PC-3 (cell line): ENCODE measurements at regions not wholly inside any gene's neighbourhood (a gene's known extent, or its start where the extent isn't known, plus 50 kb on each side); places are given as distances from the start of the nearest gene placed in this dataset.

Experiments used
- EZH2phosphoT487 ChIP-seq: fragments of 300-600 bp; sonication (generic); IDR thresholded peaks from 2 replicates; pipeline ENCODE4 v1.6.1; 2018; ENCODE audit warnings: mild to moderate bottlenecking, antibody characterized with exemption, low read length, borderline replicate concordance
- TF ChIP-seq, protein P1 (sequence below): fragments of 300-600 bp; sonication (generic); conservative IDR thresholded peaks from 2 replicates; pipeline ENCODE4 v1.5.1; 2017; ENCODE audit warnings: antibody characterized with exemption, low read depth, mild to moderate bottlenecking, low read length

GRCh38 chr5:163089230-163089629 lies 348.2 kb upstream of the CCNG1 start:
- TF ChIP-seq, protein P1, sequence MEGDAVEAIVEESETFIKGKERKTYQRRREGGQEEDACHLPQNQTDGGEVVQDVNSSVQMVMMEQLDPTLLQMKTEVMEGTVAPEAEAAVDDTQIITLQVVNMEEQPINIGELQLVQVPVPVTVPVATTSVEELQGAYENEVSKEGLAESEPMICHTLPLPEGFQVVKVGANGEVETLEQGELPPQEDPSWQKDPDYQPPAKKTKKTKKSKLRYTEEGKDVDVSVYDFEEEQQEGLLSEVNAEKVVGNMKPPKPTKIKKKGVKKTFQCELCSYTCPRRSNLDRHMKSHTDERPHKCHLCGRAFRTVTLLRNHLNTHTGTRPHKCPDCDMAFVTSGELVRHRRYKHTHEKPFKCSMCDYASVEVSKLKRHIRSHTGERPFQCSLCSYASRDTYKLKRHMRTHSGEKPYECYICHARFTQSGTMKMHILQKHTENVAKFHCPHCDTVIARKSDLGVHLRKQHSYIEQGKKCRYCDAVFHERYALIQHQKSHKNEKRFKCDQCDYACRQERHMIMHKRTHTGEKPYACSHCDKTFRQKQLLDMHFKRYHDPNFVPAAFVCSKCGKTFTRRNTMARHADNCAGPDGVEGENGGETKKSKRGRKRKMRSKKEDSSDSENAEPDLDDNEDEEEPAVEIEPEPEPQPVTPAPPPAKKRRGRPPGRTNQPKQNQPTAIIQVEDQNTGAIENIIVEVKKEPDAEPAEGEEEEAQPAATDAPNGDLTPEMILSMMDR, result no peak
- TF ChIP-seq EZH2phosphoT487, result no peak
